ENCODE measurements at regions not wholly inside any gene's neighbourhood (a gene's known extent, or its start where the extent isn't known, plus 50 kb on each side); places are given as distances from the start of the nearest gene placed in this dataset.
"Not testable (repeated sequence)": the region's sequence is repeated elsewhere in the genome, so short reads cannot be mapped to it uniquely, and the experiment has no call there.

DNA sequence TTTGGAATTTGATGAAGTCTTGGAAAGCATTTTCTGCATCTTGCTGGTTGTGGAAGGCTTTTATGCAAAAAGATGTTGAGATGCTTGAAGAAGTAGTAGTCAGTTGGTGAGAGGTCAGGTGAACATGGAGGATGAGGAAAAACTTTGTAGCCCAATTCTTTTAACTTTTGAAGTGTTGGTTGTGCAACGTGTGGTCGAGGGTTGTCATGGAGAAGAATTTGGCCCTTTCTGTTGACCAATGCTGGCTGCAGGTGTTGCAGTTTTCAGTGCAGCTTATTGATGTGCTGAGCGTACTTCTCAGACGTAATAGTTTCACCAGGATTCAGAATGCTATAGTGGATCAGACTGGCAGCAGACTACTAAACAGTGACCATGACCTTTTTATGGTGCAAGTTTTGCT, 508.4 kb upstream of the MAP2 start:
- TF ChIP-seq, protein P1, sequence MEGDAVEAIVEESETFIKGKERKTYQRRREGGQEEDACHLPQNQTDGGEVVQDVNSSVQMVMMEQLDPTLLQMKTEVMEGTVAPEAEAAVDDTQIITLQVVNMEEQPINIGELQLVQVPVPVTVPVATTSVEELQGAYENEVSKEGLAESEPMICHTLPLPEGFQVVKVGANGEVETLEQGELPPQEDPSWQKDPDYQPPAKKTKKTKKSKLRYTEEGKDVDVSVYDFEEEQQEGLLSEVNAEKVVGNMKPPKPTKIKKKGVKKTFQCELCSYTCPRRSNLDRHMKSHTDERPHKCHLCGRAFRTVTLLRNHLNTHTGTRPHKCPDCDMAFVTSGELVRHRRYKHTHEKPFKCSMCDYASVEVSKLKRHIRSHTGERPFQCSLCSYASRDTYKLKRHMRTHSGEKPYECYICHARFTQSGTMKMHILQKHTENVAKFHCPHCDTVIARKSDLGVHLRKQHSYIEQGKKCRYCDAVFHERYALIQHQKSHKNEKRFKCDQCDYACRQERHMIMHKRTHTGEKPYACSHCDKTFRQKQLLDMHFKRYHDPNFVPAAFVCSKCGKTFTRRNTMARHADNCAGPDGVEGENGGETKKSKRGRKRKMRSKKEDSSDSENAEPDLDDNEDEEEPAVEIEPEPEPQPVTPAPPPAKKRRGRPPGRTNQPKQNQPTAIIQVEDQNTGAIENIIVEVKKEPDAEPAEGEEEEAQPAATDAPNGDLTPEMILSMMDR (IDR thresholded peaks at IDR 0.05; ENCODE audit: low read depth, low read length), result no peak
- no peak overlapping the region for H3K4me3 ChIP-seq (ENCODE audit: low read depth, low read length)

DNA sequence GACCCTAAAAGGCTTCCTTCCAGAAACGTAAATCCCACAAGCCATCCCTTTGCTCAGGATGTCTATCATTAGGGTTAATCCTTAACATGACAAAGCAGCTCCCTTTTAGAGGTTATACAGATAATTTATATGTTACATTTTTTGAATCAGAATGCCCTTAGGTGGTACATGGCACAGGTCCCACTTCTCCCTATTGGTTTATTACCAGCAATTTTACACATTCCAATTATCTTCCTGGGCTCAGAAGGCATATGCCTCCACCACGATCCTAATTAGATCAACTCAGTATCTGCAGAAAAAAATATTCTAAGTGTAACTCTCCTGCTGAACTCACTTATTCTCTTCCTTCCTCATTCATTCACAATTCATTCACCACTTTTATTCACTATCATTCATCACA, 507.0 kb upstream of the MAP2 start:
- no peak overlapping the region for H3K4me3 ChIP-seq (ENCODE audit: low read depth, low read length)
- TF ChIP-seq, protein P1 (IDR thresholded peaks at IDR 0.05; ENCODE audit: low read depth, low read length), result no peak

DNA sequence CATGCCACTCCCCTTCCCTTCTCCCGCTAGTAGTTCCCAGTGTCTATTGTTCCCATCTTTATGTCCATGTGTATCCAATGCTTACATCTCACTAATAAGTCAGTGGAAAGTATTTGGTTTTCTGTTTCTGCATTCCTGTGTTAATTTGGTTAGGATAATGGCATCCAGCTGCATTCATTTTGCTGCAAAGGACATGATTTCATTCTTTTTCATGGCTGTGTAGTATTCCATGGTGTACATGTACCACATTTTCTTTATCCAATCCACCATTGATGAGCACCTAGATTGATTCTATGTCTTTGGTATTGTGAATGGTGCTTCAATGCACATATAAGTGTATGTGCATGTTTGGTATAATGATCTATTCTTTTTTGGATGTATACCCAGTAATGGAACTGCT, 502.5 kb upstream of the MAP2 start:
- H3K4me3 ChIP-seq (ENCODE audit: low read depth, low read length), result not testable (repeated sequence)

DNA sequence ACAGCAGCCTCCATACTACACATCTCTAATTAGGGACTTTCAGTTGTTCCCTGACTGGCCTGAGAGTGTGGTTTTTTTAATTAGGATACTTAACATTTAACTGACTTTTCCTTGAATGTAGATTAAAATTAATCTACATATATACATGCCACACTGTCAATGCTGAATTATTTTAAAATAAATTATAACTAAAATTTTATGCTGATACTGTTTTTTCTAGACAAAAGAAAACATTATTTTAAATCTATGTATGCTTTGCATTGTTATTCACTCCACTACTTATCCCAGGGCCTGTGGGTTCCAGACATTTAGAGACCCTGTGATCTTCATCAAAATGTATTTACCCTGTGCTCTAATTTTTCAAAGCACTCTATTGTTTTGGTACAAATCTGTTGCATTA, 496.0 kb upstream of the MAP2 start:
- TF ChIP-seq, protein P1 (IDR thresholded peaks at IDR 0.05; ENCODE audit: low read depth, low read length), result no peak
- no peak overlapping the region for H3K4me3 ChIP-seq (ENCODE audit: low read depth, low read length)

DNA sequence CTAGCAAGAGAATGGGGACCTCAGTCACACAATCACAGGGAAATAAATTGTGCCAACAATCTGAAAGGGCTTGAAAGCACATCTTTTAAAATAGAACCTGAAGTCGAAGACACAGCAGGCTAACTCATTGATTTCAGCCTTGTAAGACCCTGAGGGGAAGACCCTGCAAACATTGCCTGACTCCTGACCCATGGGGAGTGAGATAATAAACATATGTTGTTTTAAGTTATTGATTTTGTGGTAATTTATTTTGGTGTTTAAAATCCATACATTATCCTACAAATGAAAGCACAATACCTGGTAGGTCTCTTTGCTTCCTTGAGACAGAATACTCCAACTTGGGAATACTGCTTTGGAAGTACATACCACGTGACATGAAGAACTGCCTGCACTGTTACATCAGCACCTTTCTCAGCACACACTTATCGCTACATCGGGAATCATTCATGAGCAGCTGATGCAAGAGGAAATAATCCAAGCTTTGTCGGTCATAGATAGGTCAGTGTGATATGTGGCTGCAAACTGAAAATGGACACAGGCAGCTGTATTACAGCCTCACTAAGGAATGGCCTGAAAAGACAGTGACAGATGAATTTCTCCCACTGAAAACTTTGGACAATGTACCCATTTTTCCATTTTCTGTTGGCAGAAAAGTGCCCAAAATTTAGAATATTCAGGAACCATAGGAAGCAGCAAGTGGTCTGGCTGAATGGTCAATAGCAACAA, 494.5 kb upstream of the MAP2 start:
- H3K4me3 ChIP-seq (ENCODE audit: low read depth, low read length), result no peak overlapping the region
- TF ChIP-seq, protein P1 (IDR thresholded peaks at IDR 0.05; ENCODE audit: low read depth, low read length), result no peak

DNA sequence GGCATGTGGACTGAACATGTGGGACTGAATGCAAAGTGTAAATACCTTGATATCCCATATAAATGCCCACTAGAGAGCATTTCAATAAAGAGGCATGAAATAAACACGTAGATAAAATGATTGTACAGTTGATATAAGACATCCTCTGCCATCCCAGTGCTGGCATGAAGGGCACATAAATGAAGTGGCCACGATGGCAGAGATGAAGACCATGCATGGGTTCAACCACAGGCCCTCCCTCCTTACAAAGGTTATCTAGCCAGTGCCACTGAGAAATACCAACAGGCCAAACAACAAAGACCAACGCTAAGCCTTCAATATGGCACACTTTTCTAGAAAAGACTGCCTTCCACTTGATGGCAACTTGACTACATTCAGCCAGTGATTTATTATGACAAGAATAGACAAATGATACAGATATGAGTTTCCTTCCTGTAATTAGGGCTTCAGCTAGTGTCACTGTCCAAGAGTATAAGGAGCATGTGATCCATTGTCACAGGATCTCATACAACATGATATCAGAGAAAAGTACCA, 493.9 kb upstream of the MAP2 start:
- H3K4me3 ChIP-seq (ENCODE audit: low read depth, low read length), result no peak overlapping the region
- TF ChIP-seq, protein P1 (IDR thresholded peaks at IDR 0.05; ENCODE audit: low read depth, low read length), result no peak

DNA sequence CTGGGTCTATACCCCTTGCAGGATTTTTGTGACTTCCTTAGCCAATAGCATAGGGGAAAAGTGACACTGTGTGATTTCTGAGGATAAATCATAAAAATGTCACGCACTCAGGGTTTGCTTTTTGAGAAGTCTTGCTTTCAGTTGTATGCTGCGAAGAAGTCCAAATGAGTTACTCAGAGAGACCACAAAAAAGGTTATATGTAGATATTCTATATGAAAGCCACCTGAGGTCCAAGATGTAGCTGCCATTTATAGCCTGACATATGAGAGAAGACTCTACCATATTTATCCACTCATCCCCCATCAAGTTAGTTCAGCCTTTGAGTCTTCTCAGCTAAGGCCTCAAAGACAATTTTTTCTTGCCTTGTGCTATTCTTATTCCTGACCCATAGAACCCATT, 488.3 kb upstream of the MAP2 start:
- no peak overlapping the region for H3K4me3 ChIP-seq (ENCODE audit: low read depth, low read length)
- TF ChIP-seq, protein P1 (IDR thresholded peaks at IDR 0.05; ENCODE audit: low read depth, low read length), result no peak

DNA sequence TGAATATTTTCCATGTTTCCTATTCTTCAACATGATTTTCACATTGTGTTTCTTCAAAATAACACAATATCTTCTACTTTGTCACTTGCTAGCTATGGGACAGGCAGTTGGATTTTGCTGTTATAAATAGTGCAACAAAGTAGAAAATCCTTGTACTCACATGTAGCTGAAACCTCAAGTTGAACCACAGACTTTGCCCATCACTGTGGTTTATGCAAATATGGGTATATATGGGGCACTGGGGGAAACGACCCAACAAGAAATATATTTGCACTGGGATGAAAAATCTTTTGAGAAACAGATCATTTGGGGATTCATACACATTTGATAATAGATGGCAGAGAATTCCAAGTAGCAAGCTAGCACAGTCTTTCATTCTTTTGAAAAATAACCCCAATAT, 486.3 kb upstream of the MAP2 start:
- TF ChIP-seq, protein P1 (IDR thresholded peaks at IDR 0.05; ENCODE audit: low read depth, low read length), result no peak
- H3K4me3 ChIP-seq (ENCODE audit: low read depth, low read length), result no peak overlapping the region

Data from WI38 (cell line).